Germinal center (tissue), 1 donor: ENCODE measurements at regions not wholly inside any gene's neighbourhood (a gene's known extent, or its start where the extent isn't known, plus 50 kb on each side); places are given as distances from the start of the nearest gene placed in this dataset.
"Not testable (repeated sequence)": the region's sequence is repeated elsewhere in the genome, so short reads cannot be mapped to it uniquely, and the experiment has no call there.

Experiments
- DNase-seq: peaks from one replicate; pipeline ENCODE4 v3.0.0; 2012; ENCODE audit warnings: mixed read lengths, low spot score

GRCh38 chr6:158920311-158920905 lies 79.6 kb downstream of the RSPH3 start:
- DNase-seq, result no peak

GRCh38 chr6:158919865-158920264 lies 80.1 kb downstream of the RSPH3 start:
- no peak for DNase-seq

DNA sequence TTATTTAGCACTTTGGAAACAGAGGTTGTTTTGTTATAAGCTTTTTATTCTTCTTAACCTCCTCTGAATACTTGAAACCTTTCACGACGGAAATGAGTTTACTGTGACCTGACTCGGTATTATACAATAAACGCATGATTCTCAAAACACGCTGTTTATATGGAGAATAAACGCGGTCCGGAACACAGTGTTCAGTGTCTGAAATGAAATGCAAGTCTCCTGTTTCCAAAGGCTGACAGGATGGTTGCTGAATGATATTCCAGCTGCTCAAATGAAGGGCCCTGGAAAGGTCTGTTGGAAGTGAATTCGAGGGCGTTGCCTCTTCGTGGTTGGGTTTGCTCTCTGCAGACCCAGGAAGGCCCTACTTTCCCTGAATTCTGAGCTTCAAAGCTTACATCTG lies 83.4 kb downstream of the RSPH3 start:
- no peak for DNase-seq

DNA sequence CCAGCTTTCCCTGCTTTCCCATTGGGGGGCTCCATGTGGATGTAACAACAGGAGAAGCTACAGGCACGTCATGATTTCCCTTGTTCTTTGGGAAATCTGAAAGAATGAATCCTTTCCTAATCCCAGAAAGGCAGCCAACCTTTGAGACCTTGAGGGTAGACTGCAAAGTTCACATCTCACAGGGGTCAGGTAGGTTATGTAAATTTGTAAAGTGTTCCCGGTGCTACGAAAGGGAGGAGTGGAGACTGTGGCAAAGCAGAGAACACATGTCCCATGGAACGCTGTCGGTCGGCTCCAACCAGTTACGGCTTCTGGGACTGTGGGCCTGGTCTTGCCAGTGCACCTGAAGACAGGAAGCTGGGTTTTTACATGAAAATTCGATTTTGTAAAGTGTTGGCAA lies 85.1 kb downstream of the RSPH3 start:
- no peak for DNase-seq

- DNase-seq, result no peak
Observed at GRCh38 chr6:158913580-158913979, 86.4 kb downstream of the RSPH3 start.

DNA sequence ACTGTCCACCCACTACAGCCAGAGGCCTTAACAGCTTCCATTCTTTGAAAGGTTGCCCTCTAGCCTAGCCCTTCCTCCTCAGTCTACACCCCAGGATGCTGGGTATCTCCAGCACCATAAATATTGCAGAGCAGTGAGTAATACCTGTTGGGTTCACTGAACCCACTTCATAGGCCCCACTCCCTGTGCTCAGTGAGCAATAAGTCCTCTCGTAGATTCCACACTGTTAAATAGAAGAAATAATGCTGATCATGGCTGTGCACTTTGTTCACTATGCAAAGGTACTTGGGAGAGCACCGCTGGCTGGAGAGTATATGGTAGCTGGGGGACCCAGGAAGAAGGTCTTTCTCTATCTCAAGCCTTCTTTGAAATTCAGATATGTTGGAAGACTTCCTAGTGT lies 87.3 kb downstream of the RSPH3 start:
- no peak for DNase-seq

- no peak for DNase-seq
Observed at GRCh38 chr6:158911746-158912480, 88.1 kb downstream of the RSPH3 start.

DNA sequence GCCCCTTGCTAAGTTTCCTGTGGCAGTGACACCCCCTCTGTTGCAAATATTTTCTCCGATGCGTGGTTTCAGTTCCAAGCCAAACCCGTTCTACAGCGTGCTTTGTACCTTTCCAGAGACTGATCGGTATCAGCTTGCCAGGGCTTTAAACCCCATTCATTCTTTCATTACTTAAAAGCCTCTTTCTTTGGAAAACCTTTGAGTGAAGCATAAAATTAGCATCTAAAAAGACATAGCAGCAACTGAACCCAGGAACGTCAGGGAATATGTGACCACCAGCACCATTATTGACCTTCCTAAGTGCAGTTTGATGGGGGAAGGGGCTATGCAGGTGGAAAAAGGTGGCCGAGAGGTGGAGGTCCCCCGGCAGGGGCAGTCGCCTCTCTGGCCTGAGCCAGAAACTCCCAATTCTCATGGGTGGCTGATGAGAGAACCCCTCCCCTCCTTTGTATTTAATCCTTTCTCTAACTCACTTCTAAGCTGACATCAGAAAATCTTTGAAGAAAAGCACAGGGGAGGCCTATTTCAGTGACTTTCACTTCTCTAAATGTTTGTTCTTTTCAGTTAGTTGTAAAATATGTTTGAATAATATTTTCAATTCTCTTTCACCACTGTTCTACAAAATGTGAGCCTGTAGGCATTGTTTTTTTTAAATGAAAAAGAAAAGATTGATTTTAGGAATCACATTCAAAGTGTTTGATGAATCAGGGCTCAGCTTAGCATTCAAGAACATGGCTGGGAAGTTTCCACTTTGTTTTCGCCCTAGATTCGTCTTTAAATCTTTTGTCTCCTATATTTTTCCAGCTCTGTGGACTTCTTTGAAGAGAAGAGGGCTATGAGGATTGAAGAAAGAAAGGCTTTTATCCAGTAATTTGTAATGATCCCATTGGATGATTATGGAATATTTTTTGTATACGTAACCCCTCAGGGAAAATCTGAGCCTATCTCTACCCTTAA lies 89.2 kb downstream of the RSPH3 start:
- peak; percentile 63 for DNase-seq

DNA sequence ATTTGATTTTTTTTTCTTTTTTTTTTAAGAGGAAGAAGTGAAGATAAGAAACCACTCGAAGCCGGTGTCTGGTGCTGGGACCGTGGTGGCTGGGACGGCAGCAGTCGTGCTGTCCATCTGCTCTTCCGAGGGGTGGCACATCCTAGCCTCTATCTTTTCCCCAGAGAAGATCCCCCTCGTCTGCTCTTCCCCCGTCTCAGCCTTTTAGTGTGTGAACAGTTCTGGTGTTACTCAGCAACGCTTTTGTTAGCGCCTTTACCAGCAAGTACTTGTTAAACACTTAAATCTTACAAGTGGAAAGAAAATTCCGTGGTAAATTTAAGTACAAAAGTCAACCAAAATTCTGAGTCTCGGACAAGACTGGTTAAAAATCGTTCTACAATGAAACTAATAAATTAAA lies 90.1 kb downstream of the RSPH3 start:
- no peak for DNase-seq

GRCh38 chr6:158908606-158909005 lies 89.4 kb upstream of the EZR start:
- DNase-seq, result no peak

DNA sequence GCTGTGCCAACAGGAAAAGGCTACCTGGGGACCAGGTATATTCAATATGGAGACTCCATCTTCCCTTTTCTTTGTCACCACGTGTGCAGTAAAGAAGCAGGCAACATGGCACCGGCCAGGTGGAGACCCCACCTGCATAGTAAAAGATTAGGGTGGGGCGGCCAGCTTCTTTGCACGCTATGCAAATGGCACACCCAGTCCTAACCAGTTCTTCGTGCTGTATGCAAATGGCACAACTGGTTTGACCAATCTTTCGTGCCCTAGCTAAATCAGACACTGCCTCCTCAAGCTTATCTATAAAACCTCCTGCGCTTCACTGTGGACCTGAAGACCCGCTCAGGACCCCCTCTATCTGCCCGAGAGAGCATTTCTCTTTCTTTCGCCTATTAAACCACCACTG lies 88.8 kb upstream of the EZR start:
- DNase-seq, result no peak

- DNase-seq, result no peak
Observed at GRCh38 chr6:158906926-158907325, 87.8 kb upstream of the EZR start.

- no peak for DNase-seq
Observed at GRCh38 chr6:158905277-158905676, 86.1 kb upstream of the EZR start.

DNA sequence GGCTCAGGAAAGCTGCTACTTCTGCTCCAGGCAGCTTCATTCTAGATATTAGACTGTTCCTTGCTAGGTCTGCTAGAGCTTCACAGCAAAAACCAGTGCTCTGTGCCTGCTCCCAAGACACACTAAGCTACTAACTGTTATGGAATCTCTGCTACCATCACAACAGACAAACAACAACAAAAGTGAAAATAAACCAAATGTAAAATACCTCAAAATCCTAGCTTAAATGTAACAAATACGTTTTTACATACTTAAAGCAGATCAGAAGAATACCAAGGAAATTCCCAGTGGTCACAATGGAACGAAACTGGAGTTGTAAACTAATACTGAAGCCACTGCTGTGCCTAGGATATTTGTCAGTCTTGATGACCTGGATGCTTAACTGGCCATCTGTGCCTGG lies 84.6 kb upstream of the EZR start:
- no peak for DNase-seq

DNA sequence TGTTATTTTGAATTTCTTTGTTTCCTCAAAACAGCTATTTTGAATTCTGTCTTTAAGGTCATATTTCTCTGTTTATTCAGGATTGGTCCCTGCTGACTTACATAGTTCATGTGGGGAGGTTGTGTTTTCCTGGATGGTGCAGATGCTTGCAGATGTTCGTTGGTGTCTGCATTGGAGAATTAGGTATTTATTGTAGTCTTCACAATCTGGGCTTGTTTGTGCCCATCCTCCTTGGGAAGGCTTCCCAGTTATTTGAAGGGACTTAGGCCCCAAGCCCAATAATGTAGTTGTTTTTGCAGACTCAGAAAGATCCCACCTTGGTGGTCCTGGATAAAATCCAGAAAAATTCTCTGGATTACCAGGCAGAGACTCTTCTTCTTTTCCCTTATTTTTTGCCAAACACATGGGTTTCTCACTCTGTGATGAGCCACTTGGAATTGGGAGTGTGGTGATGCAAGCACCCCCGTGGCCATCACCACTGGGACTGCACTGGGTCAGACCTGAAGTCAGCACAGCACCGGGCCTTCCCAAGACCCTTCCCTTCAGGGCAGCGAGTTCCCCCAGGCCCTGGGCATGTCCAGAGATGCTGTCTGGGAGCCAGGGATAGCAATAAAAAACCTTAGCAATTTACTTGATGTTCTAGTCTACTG lies 81.6 kb upstream of the EZR start:
- no peak for DNase-seq

GRCh38 chr6:158897236-158897635 lies 78.1 kb upstream of the EZR start:
- DNase-seq, result no peak

- no peak for DNase-seq
Observed at GRCh38 chr6:158895661-158896060, 76.5 kb upstream of the EZR start.

DNA sequence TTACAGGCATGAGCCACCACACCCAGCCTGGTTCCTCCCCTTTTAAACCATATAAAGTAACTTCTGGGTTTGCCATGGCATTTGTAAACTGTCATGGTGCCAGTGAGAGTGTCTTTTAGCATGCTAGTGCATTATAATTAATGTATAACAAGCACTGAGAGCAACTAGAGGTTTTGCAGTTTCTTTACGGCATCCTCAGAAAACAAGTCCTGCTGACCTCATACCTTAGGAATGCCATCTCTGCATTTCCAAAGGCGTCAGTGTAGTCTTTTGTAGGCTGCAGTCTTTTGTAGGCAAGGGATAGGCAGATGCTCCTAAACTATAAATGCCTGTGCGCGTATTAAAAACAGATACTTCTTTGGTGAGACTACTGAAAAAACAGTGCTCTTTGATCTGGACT lies 75.0 kb upstream of the EZR start:
- DNase-seq, result no peak

- DNase-seq, result no peak
Observed at GRCh38 chr6:158892266-158892665, 73.1 kb upstream of the EZR start.

- not testable (repeated sequence) for DNase-seq
Observed at GRCh38 chr6:158891560-158891959, 72.4 kb upstream of the EZR start.

DNA sequence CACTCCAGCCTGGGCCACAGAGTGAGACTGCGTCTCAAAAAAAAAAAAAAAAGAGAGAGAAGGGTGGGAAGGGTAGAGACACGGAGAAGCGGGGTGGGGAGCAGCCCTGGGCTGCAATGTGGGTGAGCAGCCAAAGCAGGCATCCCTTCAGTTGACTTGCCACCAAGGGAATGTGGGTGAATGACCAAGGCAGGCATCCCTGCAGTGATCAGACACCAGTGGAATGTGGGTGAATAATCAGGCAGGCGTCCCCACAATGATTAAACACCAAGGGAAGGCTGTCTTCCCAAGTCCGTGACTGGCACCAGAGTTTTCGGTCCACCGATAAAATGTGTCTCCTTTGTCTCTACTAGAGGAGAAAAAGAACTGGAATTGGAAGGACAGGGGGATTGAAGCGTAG lies 69.0 kb upstream of the EZR start:
- DNase-seq, result not testable (repeated sequence)

DNA sequence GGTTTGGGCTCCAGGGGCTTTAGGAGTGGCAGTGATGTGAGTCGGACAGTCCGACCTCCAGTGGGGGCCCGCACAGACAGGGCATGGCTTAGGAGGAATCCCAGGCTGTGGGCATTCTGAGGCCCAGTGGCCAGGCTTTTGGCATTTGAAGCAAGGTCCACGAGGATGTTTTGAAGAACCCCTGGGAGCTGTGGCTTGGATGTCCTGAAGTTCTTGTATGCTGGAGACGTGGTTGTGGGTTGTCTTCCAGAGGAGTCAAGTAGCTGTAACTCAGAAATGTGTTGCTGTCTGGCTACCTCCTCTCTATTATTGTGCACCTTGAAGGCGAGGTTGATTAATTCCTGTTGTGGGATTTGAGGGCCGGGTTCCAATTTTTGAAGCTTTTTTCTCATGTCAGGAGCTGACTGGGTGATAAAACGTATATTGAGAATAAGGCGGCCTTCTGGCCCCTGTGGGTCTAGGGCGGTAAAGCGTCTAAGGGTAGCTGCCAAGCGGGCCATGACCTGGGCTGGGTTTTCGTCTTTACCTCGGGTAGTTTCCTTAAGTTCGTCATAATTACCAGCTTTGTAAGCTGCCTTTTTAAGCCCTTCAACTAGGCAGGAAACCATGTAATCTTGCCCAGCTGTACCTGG lies 67.3 kb upstream of the EZR start:
- not testable (repeated sequence) for DNase-seq
